GM12865 (cell line): ENCODE measurements at regions not wholly inside any gene's neighbourhood (a gene's known extent, or its start where the extent isn't known, plus 50 kb on each side); places are given as distances from the start of the nearest gene placed in this dataset.

Experiments used
- DNase-seq: peaks from one replicate; pipeline ENCODE4 v3.0.0; 2010; ENCODE audit warnings: low read depth
- H3K4me3 ChIP-seq: 2 replicates; pipeline ENCODE4 v1.5.1; 2011; ENCODE audit warnings: mild to moderate bottlenecking, low read depth, low read length, control low read depth
- TF ChIP-seq, protein P1 (sequence below): IDR thresholded peaks from 2 replicates; pipeline ENCODE4 v1.5.1; 2011; ENCODE audit warnings: low read length, control low read depth, low read depth, inconsistent platforms; ENCODE audit not compliant: insufficient read depth; ENCODE audit errors: missing control alignments

GRCh38 chr2:116922414-116922813 lies 892.1 kb upstream of the DDX18 start:
- DNase-seq: no peak
- no peak overlapping the region for H3K4me3 ChIP-seq
- TF ChIP-seq, protein P1, sequence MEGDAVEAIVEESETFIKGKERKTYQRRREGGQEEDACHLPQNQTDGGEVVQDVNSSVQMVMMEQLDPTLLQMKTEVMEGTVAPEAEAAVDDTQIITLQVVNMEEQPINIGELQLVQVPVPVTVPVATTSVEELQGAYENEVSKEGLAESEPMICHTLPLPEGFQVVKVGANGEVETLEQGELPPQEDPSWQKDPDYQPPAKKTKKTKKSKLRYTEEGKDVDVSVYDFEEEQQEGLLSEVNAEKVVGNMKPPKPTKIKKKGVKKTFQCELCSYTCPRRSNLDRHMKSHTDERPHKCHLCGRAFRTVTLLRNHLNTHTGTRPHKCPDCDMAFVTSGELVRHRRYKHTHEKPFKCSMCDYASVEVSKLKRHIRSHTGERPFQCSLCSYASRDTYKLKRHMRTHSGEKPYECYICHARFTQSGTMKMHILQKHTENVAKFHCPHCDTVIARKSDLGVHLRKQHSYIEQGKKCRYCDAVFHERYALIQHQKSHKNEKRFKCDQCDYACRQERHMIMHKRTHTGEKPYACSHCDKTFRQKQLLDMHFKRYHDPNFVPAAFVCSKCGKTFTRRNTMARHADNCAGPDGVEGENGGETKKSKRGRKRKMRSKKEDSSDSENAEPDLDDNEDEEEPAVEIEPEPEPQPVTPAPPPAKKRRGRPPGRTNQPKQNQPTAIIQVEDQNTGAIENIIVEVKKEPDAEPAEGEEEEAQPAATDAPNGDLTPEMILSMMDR: no peak

GRCh38 chr2:116924509-116924908 lies 890.0 kb upstream of the DDX18 start:
- TF ChIP-seq, protein P1: no peak
- H3K4me3 ChIP-seq: no peak overlapping the region
- no peak for DNase-seq

DNA sequence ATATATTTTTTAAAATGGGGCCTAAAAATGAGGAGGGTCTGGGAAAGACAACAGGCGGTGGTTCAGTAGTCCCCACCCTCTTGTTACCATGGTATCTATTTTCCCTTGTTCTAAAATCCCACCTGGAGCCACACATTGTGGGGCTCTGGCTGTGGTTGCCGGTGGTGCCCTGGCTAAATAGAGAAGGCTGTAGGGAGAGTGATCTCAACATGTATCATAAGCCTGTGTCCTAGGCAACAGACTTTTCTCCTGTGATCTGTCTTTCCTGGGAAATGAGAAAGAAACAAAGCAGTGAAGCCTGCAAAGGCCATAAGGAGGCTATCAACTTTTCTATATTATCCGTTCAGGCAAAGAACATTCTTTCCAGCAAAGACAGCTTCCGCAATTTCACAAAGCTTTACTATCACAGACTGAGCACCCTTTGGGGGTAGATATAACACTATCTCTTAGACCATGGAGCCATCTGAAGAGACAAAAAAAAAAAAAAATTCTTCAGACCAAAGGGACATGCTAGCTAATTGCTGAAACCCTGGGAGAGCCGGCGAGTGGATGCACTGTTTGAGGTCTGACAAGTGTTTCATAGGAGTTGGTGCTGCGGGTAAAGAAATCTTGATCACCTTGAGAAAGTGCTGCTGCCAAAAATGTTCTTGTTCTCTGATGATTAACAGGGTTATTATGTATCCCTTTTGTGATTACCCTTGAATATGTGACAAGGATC lies 879.2 kb upstream of the DDX18 start:
- H3K4me3 ChIP-seq: no peak overlapping the region
- DNase-seq: no peak
- TF ChIP-seq, protein P1: no peak

DNA sequence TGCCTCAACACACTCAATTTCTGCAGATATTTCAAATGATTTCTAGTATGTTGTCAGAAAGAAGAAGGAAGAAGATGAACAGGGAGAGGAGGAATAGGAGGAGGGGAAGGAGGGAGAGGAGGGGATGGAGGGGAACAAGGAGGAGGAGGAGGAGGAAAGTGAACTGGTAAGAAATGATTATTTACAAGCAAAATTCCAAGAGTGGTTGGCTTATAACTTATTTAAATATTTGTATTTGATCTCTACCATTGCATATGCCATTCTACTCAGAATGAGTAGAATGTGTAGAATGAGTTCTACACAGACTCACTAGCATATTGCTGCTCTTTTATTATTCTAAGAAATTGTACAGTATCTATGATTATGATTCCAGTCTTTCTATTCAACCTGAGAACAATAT lies 866.2 kb upstream of the DDX18 start:
- no peak overlapping the region for H3K4me3 ChIP-seq
- DNase-seq: no peak
- TF ChIP-seq, protein P1: no peak

- TF ChIP-seq, protein P1: no peak
- DNase-seq: no peak
- no peak overlapping the region for H3K4me3 ChIP-seq
These were observed 865.2 kb upstream of the DDX18 start for GRCh38 chr2:116949249-116949648.

GRCh38 chr2:116952254-116952653 lies 862.2 kb upstream of the DDX18 start:
- no peak overlapping the region for H3K4me3 ChIP-seq
- TF ChIP-seq, protein P1: no peak
- DNase-seq: no peak

DNA sequence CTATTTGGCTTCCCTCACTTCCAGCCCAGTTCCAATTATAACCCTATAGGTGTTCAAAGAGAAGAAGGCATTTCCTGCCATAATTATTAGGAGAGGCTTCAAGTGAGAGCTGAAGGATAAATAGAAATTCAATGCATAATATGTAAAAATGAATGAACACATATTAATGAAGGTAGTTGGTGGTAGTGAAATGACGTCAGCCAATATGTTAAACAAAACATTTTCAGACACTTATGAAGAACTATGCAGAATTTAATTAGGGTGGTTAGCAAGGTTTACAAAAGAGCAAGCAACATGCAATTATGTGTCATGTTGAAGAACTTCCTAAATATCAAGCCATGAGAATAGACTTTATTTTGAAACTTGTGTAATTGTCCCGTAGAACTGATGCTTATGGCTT lies 858.8 kb upstream of the DDX18 start:
- H3K4me3 ChIP-seq: no peak overlapping the region
- TF ChIP-seq, protein P1: no peak
- no peak for DNase-seq
